ENCODE measurements at regions not wholly inside any gene's neighbourhood (a gene's known extent, or its start where the extent isn't known, plus 50 kb on each side); places are given as distances from the start of the nearest gene placed in this dataset.

DNA sequence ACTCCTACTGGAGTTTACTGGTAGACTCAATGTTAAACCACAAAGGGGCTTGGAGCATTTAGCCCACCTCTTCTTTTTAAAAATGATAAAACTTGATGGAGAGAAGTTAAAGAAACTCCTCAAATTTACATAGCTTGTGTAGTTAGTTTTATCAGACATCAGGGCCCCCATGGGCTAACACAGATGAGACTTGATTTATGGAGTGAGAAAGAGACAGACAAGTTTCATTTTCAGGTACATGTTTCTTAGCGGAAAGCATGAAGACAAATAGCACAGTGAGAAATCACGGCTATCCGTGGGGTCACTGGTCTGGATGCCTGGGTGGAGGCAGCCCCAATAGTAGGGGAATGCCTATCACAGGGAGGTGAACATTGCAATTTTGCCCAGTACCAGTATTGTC, 173.6 kb downstream of the TFAP2B start:
- ATAC-seq (replicated peaks in 1 of 4) (no peak), DNase-seq (no peak)
- no peak overlapping the region for H3K4me3 Mint-ChIP-seq
- Histone ChIP-seq H3K27me3 (replicated peaks in 1 of 2; ENCODE audit: control insufficient read depth in 2 of 2, extremely low read depth in 1 of 2, insufficient read depth in 2 of 2, low read length in 1 of 2) (no peaks in the 10 kb centered on the region), H3K9me3 (no peaks in the 10 kb centered on the region), H3K36me3 (ENCODE audit: control insufficient read depth in 2 of 2, extremely low read depth in 1 of 2, insufficient read depth in 1 of 2, low read length in 1 of 2) (no peaks in the 10 kb centered on the region), H3K4me3 (ENCODE audit: control insufficient read depth in 1 of 2, extremely low read depth in 1 of 2, low read length in 1 of 2) (no peak overlapping the region), H3K27ac (ENCODE audit: low read length) (no peak overlapping the region), H3K4me1 (ENCODE audit: control insufficient read depth in 1 of 2, extremely low read depth in 1 of 2, insufficient read depth in 2 of 2, low read length in 2 of 2) (no peaks in the 10 kb centered on the region)
- no peaks in the 10 kb centered on the region for H3K36me3 Mint-ChIP-seq
- POLR2A ChIA-PET = interaction anchor here in 1 of 2 donors (0.6 kb wide), 1 partner anchor 234 kb away, joined by 3 read pairs; no protein-coding TSS in a partner anchor
- WGBS (ENCODE audit: insufficient coverage) = 100% methylated on average over 1 of the region's 3 CpGs
- CTCF ChIA-PET = no interaction called here
- peaks cover 0 to 7% (median 6%) of the 10 kb centered on the region in 3 donors for H3K9me3 Mint-ChIP-seq
- H3K27me3 Mint-ChIP-seq = no peaks in the 10 kb centered on the region
- no peaks in the 10 kb centered on the region for H3K4me1 Mint-ChIP-seq
- H3K27ac Mint-ChIP-seq = no peak overlapping the region

DNA sequence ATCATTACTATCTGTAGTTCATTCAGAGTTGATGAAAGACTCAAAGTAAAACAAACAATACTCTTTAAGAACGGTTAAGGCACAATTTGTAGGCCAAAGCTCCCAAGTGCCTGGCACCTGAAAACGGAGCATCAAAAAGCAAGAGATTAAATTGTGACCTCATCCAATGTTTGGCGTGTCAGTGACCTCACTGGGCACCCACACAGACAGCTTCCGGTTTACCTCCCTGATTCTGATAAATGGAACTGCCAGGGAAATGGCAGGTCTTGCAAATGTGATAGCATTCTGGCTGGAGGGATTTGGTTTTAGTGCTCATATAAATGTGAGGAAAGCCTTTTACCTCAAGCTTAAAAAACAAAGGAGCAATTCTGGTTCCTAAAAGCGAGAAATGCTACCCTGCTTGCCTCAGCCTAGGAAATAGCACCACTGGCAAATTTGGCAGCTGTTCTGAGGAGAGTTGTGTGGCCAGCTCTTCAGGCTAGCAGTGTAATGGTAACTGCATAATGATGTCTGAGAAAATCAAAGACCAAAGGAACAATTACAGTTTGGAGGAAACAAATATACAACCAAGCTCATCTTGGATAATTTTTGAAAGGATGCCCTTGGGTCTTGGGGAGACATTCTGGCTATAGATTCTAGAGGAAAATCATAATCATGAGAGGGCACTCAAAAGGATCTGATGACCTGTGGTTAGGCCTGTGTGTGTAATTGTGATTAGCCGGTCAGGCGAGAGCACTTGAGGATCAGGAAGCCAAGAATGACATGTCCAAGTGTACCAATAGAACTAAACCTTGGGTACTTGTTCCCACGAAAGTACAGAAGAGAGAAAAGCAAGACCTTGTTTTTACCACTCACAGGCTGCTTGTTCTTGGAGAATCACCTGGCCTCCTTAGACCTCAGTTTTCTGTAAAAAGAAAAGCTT, 174.3 kb downstream of the TFAP2B start:
- no peaks in the 10 kb centered on the region for H3K27me3 Mint-ChIP-seq
- WGBS (ENCODE audit: insufficient coverage) = 78% methylated on average over 3 of the region's 8 CpGs
- Histone ChIP-seq H3K27me3 (replicated peaks in 1 of 2; ENCODE audit: control insufficient read depth in 2 of 2, extremely low read depth in 1 of 2, insufficient read depth in 2 of 2, low read length in 1 of 2) (no peaks in the 10 kb centered on the region), H3K27ac (ENCODE audit: low read length) (no peak overlapping the region), H3K4me3 (ENCODE audit: control insufficient read depth in 1 of 2, extremely low read depth in 1 of 2, low read length in 1 of 2) (no peak overlapping the region), H3K4me1 (ENCODE audit: control insufficient read depth in 1 of 2, extremely low read depth in 1 of 2, insufficient read depth in 2 of 2, low read length in 2 of 2) (no peaks in the 10 kb centered on the region), H3K36me3 (ENCODE audit: control insufficient read depth in 2 of 2, extremely low read depth in 1 of 2, insufficient read depth in 1 of 2, low read length in 1 of 2) (no peaks in the 10 kb centered on the region), H3K9me3 (no peaks in the 10 kb centered on the region)
- H3K9me3 Mint-ChIP-seq = peaks cover 3 to 6% (median 4%) of the 10 kb centered on the region in 3 donors
- DNase-seq = no peak
- no peaks in the 10 kb centered on the region for H3K36me3 Mint-ChIP-seq
- CTCF ChIA-PET = no interaction called here
- no peak overlapping the region for H3K4me3 Mint-ChIP-seq
- no peaks in the 10 kb centered on the region for H3K4me1 Mint-ChIP-seq
- POLR2A ChIA-PET = no interaction called here
- H3K27ac Mint-ChIP-seq = no peak overlapping the region
- ATAC-seq (replicated peaks in 1 of 4) = no peak

DNA sequence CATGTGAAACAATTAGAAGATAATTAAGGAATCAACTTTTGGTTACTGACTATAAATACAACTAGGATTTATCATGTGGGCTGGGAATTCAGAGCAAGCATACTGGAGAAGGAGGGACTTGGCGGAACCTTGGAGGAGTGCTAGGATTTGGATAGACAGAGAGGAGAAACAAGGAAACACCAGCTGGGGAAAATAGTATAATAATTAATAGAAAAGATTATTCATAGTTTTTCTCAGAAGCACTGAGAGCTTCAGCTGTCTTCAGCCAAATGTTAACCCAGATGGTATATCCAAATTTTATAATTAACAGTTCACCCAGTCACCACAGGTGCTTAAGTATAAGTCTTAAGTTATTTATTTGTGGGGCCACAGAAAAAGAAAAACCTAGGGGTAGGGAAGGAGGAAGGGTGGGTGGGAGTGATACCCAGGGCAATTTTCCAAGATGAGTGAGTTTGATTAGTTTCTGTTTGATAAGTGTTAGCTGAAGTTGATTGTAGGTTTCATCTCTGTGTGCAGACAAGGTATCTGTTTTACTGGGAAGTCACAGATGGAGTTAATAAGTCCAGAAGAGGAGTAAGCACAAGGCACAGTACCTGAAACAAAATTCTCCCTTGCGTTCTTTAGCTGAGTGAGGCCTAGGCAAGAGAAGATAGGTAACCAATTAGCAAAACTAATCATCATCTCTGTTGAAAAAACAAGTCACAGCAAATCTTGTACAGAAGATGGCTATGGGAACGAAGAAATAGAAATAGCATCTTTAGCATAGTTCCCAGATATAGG, 175.5 kb downstream of the TFAP2B start:
- H3K4me3 Mint-ChIP-seq = no peak overlapping the region
- H3K36me3 ChIP-seq (ENCODE audit: control insufficient read depth in 2 of 2, extremely low read depth in 1 of 2, insufficient read depth in 1 of 2, low read length in 1 of 2) = no peaks in the 10 kb centered on the region
- ATAC-seq (replicated peaks in 1 of 4) = no peak
- peaks cover 0 to 3% (median 3%) of the 10 kb centered on the region in 3 donors for H3K9me3 Mint-ChIP-seq
- no peaks in the 10 kb centered on the region for H3K4me1 Mint-ChIP-seq
- H3K9me3 ChIP-seq = no peaks in the 10 kb centered on the region
- H3K27me3 ChIP-seq (replicated peaks in 1 of 2; ENCODE audit: control insufficient read depth in 2 of 2, extremely low read depth in 1 of 2, insufficient read depth in 2 of 2, low read length in 1 of 2) = no peaks in the 10 kb centered on the region
- H3K4me1 ChIP-seq (ENCODE audit: control insufficient read depth in 1 of 2, extremely low read depth in 1 of 2, insufficient read depth in 2 of 2, low read length in 2 of 2) = no peaks in the 10 kb centered on the region
- H3K27ac ChIP-seq (ENCODE audit: low read length) = no peak overlapping the region
- H3K27ac Mint-ChIP-seq = no peak overlapping the region
- H3K27me3 Mint-ChIP-seq = no peaks in the 10 kb centered on the region
- WGBS (ENCODE audit: insufficient coverage) = no CpG with 5 or more reads among the region's 3 CpGs
- ChIA-PET CTCF (no interaction called here), POLR2A (no interaction called here)
- H3K36me3 Mint-ChIP-seq = no peaks in the 10 kb centered on the region
- no peak for DNase-seq
- no peak overlapping the region for H3K4me3 ChIP-seq (ENCODE audit: control insufficient read depth in 1 of 2, extremely low read depth in 1 of 2, low read length in 1 of 2)

DNA sequence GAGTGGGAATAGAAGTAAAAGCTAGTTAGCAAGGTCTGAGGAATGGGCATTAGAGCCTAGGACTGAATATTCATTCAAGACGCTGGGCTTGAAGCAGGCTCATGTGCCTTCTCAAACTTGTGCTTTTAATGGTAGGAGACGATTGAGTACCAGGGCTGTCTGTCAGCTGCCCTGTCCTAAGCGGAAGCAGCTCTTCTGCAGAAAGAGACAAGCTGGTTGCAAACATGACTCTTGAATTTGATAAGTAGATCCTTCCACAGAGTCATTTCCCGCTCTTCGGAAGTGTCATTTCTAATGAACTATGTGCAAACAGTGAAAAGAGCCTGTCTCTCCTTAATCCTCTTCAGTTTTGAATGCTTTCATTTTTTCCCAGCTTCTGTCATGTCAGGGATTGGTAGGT, 176.4 kb downstream of the TFAP2B start:
- Mint-ChIP-seq H3K9me3 (peaks cover 0 to 4% (median 3%) of the 10 kb centered on the region in 3 donors), H3K4me1 (no peaks in the 10 kb centered on the region), H3K27ac (no peak overlapping the region), H3K27me3 (no peaks in the 10 kb centered on the region), H3K36me3 (no peaks in the 10 kb centered on the region), H3K4me3 (no peak overlapping the region)
- no peak overlapping the region for H3K4me3 ChIP-seq (ENCODE audit: control insufficient read depth in 1 of 2, extremely low read depth in 1 of 2, low read length in 1 of 2)
- H3K27me3 ChIP-seq (replicated peaks in 1 of 2; ENCODE audit: control insufficient read depth in 2 of 2, extremely low read depth in 1 of 2, insufficient read depth in 2 of 2, low read length in 1 of 2) = no peaks in the 10 kb centered on the region
- ChIA-PET CTCF (no interaction called here), POLR2A (no interaction called here)
- H3K4me1 ChIP-seq (ENCODE audit: control insufficient read depth in 1 of 2, extremely low read depth in 1 of 2, insufficient read depth in 2 of 2, low read length in 2 of 2) = no peaks in the 10 kb centered on the region
- no peak overlapping the region for H3K27ac ChIP-seq (ENCODE audit: low read length)
- WGBS (ENCODE audit: insufficient coverage) = 92% methylated on average over 4 of the region's 5 CpGs
- ATAC-seq (replicated peaks in 1 of 4) = no peak
- no peaks in the 10 kb centered on the region for H3K36me3 ChIP-seq (ENCODE audit: control insufficient read depth in 2 of 2, extremely low read depth in 1 of 2, insufficient read depth in 1 of 2, low read length in 1 of 2)
- H3K9me3 ChIP-seq = no peaks in the 10 kb centered on the region
- DNase-seq = no peak

DNA sequence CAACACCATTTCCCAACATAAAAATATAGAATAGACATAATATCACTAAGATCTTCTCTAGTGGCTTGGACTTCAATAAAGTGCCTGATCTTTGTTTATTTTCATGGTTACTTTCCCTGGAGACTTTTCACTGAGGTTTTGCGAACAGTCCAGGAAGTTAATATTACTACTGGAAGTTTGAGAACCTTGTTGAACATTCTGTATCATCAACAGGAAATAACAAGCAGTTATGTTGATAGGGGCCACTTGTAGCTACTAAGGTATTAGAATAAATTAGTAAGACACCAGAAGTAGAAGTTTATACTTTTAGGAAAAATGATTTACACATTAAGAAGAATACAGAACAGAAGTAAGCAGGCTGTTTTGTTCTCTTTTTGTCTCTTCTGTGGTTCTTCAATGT, 180.2 kb downstream of the TFAP2B start:
- POLR2A ChIA-PET = no interaction called here
- ATAC-seq (replicated peaks in 1 of 4) = no peak
- H3K4me3 Mint-ChIP-seq = no peak overlapping the region

DNA sequence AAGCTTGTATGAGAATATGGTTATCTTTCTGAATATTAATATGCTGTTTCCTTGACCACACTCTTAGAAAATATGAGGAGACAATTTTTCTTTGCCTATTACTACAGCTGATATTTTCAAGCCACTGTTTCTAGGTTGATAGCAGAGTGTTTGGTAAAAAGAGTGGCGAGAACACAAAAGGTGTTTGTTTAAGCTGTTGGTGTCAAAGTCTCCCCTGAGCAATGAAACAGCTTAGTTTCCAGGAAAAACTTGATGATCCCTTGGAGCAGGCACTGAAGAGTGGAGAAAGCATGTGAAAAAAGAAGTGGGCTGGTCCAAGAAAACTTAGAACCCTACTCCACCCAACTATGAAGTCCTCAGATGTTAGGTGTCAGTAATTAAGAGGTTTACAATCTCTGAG, 182.7 kb downstream of the TFAP2B start:
- Histone ChIP-seq H3K4me1 (ENCODE audit: control insufficient read depth in 1 of 2, extremely low read depth in 1 of 2, insufficient read depth in 2 of 2, low read length in 2 of 2) (no peaks in the 10 kb centered on the region), H3K36me3 (ENCODE audit: control insufficient read depth in 2 of 2, extremely low read depth in 1 of 2, insufficient read depth in 1 of 2, low read length in 1 of 2) (no peaks in the 10 kb centered on the region), H3K4me3 (ENCODE audit: control insufficient read depth in 1 of 2, extremely low read depth in 1 of 2, low read length in 1 of 2) (no peak overlapping the region), H3K27me3 (replicated peaks in 1 of 2; ENCODE audit: control insufficient read depth in 2 of 2, extremely low read depth in 1 of 2, insufficient read depth in 2 of 2, low read length in 1 of 2) (no peaks in the 10 kb centered on the region), H3K9me3 (no peaks in the 10 kb centered on the region), H3K27ac (ENCODE audit: low read length) (no peak overlapping the region)
- DNase-seq (no peak), ATAC-seq (replicated peaks in 1 of 4) (no peak)
- ChIA-PET POLR2A (interaction anchor here in 1 of 2 donors (0.7 kb wide), 1 partner anchor 16 kb away, joined by 3 read pairs; no protein-coding TSS in a partner anchor), CTCF (no interaction called here)
- Mint-ChIP-seq H3K4me1 (no peaks in the 10 kb centered on the region), H3K4me3 (no peak overlapping the region), H3K27ac (no peak overlapping the region), H3K36me3 (no peaks in the 10 kb centered on the region), H3K27me3 (no peaks in the 10 kb centered on the region), H3K9me3 (peaks cover 2 to 7% (median 3%) of the 10 kb centered on the region in 3 donors)
- WGBS (ENCODE audit: insufficient coverage) = no CpG with 5 or more reads among the region's 1 CpG

More for the DNA sequence above, 180.2 kb downstream of the TFAP2B start:
- no peaks in the 10 kb centered on the region for H3K4me1 ChIP-seq (ENCODE audit: control insufficient read depth in 1 of 2, extremely low read depth in 1 of 2, insufficient read depth in 2 of 2, low read length in 2 of 2)
- H3K4me3 ChIP-seq (ENCODE audit: control insufficient read depth in 1 of 2, extremely low read depth in 1 of 2, low read length in 1 of 2) = no peak overlapping the region
- H3K36me3 ChIP-seq (ENCODE audit: control insufficient read depth in 2 of 2, extremely low read depth in 1 of 2, insufficient read depth in 1 of 2, low read length in 1 of 2) = no peaks in the 10 kb centered on the region
- CTCF ChIA-PET = no interaction called here
- no peaks in the 10 kb centered on the region for H3K27me3 Mint-ChIP-seq
- no peaks in the 10 kb centered on the region for H3K4me1 Mint-ChIP-seq
- no peak for DNase-seq
- H3K27ac Mint-ChIP-seq = no peak overlapping the region
- no peaks in the 10 kb centered on the region for H3K27me3 ChIP-seq (replicated peaks in 1 of 2; ENCODE audit: control insufficient read depth in 2 of 2, extremely low read depth in 1 of 2, insufficient read depth in 2 of 2, low read length in 1 of 2)
- H3K27ac ChIP-seq (ENCODE audit: low read length) = no peak overlapping the region
- no CpG with 5 or more reads among the region's 1 CpG for WGBS (ENCODE audit: insufficient coverage)
- H3K36me3 Mint-ChIP-seq = no peaks in the 10 kb centered on the region
- H3K9me3 Mint-ChIP-seq = peaks cover 0 to 3% (median 2%) of the 10 kb centered on the region in 3 donors
- no peaks in the 10 kb centered on the region for H3K9me3 ChIP-seq

All from T-cell (primary cell).